Head of caudate nucleus (tissue), 42 donors: ENCODE measurements at regions not wholly inside any gene's neighbourhood (a gene's known extent, or its start where the extent isn't known, plus 50 kb on each side); places are given as distances from the start of the nearest gene placed in this dataset.
"Not testable (repeated sequence)": the region's sequence is repeated elsewhere in the genome, so short reads cannot be mapped to it uniquely, and the experiment has no call there.

Source experiments
- DNase-seq, 42 donors: peaks; one replicate each; pipeline versions ENCODE4 v3.0.0 to v3.0.0-alpha.2; 2020 to 2021; ENCODE audit warnings: mixed read lengths in 7 of 42
- intact Hi-C: fragments of 100-400 bp; cut with DNase I; formaldehyde crosslinking; loops from one replicate; pipeline ENCODE4 v1.15.0; 2022

DNA sequence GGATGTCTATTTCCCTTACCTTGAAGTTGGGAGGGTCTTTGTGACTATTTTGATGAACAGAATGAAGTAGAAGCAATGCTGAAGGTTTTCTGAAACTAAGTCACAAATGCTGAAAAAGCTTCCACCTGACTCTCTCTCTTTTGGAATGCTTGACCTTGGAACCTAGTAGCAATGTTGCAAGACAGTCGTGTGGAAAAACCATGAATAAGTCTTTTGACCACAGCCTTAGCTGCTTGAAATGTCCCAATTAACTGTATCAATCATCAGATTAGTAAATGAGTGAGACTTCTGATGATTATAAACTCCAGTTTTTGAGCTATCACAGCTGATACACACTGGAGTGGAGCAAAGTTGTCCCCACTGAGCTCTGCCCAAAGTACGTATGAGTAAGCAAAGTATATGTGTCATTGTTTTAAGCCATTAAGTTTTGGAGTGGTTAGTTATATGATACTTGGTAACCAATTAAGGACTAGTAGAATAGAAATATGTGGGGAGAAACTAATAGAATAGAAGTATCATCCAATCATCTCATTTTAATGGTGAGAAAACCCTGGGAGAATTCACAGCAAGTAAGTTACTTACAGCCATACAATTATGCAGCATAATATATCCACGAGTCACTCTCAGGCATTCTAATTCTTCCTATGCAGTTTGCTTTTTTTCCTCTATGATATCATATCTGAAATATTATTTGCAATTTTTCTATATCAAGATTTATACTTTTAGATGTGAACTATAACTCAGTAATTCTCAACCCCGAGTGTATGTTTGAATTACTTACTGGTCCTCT, 1010.6 kb downstream of the ROBO2 start:
- DNase-seq, result no peak
- intact Hi-C loops, result no loop called here

DNA sequence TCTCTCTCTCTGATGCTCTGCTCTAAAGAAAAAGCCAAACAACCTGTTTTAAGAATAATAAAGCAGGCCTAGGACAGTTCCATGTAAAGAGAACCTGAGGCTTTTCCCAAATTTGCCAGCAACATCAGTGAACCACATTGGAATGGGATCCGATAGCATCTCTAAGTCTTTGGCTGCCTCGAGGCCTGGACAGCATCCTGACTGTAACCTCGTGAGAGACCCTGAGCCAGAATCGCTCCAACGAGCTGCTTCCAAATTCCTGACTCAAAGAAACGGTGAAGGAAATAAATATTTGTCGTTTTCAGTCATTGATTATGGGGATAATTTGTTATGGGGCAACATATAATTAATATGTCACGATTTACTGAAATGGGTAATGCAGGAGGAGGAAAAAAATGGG, 1012.8 kb downstream of the ROBO2 start:
- no peak for DNase-seq
- intact Hi-C loops, result no loop called here

DNA sequence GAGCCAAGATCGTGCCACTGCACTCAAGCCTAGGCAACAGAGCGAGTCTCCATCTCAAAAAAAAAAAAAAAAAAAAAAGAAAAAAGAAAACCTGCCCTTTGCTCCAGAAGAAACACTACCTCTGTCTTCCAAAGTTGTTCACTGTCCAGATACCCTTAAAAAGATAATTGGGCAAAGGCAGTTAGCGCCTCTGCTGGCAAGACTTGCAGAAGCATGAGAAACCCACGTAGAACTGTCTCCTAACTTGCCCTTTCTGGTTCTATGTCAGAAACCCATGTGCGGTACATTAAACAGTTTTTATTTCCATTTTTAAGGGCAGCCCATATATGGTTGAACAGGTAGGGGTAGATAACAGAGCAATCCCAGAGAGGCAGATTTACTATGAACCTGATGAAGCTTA, 1026.4 kb downstream of the ROBO2 start:
- intact Hi-C loops, result no loop called here
- DNase-seq, result no peak

DNA sequence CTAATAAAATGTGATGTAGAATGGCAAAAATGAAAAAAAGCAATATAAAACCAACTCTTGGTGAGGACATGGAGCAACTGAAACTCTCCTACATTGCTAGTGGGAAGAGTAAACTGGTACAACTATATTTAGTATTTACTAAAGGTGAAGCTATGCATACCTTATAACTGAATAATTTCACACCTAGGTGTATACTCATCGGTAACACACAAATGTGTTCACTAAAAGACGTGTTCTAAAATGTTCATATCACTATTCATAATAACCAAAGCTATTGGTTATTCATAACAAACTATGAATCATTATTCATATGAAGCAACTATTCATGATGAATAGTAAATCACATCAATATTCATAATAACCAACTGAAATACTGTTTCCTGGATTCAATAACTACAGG, 1030.3 kb downstream of the ROBO2 start:
- intact Hi-C loops, result no loop called here
- no peak for DNase-seq

DNA sequence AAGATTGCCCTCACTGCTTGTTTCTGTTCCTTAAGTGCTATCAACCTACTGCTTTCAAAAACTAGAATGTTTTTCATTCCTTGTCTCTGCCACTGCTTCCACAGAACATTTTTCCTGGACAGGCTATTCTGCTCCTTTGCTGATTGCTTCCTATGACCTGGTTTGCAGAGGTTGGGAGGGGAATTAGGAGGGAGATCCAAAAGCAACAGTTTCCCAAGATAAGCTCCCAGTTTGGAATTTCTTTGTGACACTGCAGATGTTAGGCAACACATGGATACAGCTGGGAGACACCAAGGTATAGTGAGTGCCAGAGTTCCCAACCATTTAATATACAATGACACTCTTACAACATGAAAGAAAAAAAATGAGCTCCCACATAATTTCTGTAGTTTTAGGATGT, 1036.5 kb downstream of the ROBO2 start:
- intact Hi-C loops, result no loop called here
- no peak for DNase-seq

DNA sequence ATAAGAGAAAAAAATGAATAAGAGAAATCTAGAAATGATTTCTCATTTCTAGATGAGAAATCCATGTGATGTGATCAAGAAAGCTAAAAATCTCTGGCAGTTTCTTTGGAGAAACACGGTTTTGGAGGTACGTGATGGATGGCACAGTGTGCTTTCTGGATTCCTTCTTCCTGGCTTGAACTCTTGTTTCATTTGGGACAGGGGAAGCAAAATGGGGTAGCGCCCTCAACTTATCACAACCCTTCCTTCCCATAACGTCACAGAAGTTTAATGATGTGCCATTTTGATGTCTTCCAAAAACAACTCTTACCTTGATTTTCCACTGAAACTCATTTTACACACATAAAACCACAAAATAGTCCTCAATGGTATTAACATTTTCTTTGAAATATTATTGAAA, 1037.3 kb downstream of the ROBO2 start:
- DNase-seq, result no peak
- intact Hi-C loops, result no loop called here

DNA sequence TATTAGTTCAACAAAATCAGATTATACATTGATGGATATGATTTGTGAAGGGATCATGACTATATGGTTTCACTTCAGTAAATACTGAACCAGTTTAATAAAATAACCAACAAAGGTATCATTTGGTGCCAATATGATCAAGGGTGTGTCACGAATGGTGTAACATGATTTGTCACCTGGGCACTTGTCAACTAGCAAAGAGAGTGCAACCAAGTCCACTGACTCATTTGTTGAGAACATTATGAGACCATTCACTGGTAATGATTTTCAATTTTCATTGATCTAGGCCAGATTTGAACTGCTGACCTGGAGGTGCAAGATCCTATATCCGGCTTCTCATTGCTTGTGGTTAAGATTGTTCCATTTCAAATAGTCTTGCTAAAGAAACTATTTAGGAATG, 1037.9 kb downstream of the ROBO2 start:
- no peak for DNase-seq
- intact Hi-C loops, result no loop called here

DNA sequence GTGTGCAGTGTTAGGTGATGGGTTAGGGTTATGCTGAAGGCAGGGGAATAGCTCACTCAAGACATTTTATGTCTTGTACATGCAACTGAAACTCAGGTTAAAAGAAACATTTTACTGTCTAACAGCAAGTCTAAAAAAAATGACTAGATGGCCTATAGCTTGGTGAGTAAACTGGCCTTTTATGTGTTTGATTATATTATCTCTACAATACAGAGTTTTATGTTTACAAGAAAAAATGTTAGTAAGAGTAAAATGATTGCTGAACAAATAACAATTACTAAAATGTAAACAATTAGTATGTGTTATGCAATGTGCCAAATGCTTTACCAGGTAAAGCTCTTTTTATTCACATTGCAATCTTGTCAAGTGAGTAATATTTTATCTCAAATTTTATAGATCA, 1039.6 kb downstream of the ROBO2 start:
- DNase-seq, result no peak

DNA sequence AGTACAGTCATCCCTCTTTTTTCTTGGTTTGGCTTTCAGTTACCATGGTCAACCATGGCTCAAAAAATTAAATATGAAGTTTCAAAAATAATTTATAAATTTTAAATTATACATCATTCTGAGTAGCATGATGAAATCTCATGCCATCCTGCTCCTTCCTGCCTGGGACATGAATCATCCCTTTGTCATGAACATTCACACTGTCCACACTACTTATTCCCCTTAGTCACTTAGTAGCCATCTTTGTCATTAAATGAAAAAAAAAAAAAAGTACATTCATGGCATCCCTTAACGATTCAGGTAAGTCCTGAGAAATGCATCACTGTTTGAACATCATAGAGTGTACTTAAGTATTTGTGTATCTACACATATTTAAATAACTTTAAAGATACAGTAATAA, 1046.3 kb downstream of the ROBO2 start:
- intact Hi-C loops, result no loop called here
- DNase-seq, result no peak

More for the DNA sequence above, 1039.6 kb downstream of the ROBO2 start:
- intact Hi-C loops, result no loop called here

DNA sequence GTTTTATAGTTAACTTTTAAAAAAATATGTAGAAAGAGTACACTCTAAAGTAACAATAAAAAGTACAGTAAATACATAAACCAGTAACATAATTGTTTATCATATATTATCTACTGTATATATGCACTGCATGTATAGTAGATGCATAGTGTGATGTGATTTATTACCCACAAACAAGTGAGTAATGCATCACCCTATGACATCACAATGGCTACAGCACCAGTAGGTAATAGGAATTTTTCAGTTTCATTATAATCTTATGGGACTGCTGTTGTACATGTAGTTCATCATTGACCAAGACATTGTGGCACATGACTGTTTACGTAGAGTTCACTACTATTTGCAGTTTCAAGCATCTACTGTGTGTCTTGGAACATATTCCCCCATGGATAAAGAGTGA, 1047.2 kb downstream of the ROBO2 start:
- no peak for DNase-seq
- intact Hi-C loops, result no loop called here

DNA sequence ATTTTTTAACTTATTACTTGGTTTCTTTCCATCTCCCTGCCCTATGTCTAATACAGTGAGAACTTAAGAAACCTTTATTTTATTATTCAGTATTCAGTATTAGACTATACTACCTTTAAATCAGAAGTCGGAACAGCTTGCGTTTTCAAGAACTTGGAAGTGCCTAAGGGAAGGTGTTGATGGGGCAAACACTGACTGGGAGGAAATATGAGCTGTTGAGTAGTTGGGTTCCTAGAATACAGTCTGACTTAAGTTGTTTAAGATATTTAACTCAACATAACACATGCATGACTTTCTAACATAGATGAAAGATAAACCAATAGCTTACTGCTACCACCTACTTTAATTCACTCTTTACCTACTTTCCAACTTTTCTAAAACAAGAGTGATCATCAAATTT, 1048.1 kb downstream of the ROBO2 start:
- no peak for DNase-seq
- intact Hi-C loops, result no loop called here

DNA sequence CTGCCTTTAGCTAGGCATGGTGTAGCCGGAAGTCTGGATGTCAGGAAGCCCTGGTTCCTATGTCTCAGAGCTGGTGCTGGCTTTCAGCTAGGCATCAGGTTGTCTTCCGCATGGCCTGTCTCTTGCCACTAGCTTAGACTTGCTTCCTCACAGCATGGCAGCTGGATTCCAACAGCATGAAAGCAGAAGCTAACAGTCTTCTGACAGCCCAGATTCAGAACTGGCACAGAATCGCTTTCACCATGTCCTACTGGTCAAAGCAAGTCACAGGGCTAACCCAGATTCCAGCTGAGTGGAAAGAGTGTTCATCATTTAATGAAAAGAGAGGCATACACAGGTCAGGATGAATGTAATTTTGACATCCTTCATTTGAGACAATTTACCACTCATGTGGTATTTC, 1050.5 kb downstream of the ROBO2 start:
- no peak for DNase-seq
- intact Hi-C loops, result no loop called here

DNA sequence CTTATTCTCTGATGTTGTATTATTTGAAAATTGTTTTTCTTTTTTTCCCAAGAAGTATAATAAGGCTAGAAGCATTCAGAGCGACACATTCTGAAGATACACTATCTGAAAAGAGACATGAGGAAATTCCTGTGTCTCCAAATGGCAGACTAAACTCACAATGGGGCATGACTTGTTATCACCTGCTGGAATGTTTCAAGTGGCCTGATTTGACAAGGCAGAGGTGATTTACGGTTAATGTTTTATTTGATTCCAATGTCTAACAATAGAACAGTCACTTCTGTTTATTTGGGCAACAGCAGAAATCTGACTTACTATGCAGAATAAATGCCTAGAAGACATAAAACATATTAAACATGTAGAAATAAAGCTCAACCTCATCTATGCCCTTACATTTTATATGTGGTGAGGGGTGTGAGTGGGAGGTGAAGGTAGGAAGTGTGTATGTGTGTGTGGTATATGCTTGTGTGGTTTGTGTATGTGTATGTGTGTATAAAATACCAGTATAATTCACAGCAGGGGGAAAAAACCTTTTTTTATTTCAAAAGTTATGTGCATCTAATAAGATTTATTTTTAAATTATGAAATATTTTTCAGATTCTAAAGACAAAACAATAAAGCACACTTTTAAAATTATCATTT, 1051.7 kb downstream of the ROBO2 start:
- intact Hi-C loops, result no loop called here
- no peak for DNase-seq

DNA sequence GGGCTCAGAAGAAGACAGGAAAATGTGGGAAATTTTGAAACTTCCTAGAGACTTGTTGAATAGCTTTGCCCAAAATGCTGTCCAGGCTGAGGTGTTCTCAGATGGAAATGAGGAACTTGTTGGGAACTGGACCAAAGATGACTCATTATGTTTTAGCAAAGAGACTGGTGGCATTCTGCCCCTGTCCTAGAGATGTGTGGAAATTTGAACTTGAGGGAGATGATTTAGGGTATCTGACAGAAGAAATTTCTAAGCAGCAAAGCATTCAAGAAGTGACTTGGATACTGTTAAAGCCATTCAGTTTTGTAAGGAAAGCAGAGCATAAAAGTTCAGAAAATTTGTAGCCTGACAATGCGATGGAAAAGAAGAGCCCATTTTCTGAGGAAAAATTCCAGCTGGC, 1052.7 kb downstream of the ROBO2 start:
- intact Hi-C loops, result not testable (repeated sequence)

DNA sequence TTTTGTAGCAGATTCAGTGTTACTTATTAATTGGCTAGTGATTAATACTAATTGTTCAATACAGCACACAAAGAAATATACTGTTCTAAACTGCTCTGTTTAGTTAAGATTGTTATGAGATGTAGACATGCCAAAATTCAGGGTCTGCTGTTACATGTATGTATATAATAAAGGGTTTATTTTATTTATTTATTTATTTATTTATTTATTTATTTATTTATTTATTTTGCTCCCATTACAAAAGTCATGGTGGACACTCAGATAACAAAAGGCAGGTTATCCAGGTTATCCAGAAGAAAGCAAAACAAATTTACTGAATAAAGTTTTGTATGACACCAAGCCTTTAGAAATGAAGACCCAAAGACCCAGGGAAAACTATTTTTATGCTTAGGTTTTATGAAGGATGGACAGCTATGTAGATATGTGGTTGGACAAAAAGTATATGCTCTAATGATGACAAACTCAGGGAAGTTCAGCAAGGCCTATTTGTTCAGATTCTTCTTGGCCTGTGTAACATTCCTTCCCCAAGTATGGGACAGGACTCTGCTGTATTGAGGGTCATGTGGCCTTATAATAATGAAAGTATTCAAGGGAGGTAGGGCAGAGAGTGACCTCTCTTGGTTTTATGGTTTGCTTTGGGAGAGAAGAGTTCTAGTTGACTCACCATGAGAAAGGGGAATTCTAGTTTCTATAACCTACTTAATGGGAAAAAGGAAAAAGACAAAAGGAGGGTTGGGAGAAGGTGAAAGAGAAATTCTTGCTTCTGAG, 1056.8 kb downstream of the ROBO2 start:
- no peak for DNase-seq
- intact Hi-C loops, result no loop called here

More for the DNA sequence above, 1052.7 kb downstream of the ROBO2 start:
- not testable (repeated sequence) for DNase-seq

DNA sequence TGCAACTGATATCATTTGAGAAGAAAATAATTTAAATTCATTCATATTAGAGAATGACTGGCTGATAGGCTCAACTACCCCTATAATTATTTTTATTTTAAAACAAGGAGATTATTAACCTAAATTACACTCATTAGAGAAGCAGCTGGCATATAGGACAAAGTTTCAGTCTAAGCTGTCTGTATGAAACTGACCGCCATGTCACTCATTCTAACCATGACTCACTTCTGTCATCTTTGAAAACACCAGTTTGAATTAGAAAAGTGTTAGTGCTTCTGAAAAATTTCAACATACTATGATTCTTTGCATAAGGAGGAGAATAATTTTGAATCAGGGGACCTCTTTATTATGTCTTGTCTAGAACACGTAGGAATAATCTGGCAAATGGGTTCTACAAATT, 1058.5 kb downstream of the ROBO2 start:
- DNase-seq, result no peak
- intact Hi-C loops, result no loop called here

DNA sequence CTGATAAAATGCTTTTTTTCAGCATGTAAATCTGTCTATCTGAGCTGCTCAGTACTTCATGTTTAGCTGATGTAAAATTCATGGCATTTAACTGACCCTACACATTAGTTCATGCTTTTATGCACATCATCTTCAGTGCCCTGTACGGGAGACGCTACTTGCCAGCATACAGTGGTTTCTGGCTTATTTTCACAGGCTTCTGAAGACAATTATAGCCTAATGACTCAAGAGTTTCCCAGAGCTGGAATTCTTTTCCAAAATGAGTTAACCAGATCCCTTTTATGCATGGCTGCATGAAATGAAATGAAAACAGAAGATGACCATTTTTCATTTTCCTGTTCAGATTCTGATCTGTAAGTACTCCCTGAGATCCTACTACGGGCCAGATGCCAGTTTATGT, 1061.5 kb downstream of the ROBO2 start:
- intact Hi-C loops, result no loop called here
- DNase-seq, result no peak

DNA sequence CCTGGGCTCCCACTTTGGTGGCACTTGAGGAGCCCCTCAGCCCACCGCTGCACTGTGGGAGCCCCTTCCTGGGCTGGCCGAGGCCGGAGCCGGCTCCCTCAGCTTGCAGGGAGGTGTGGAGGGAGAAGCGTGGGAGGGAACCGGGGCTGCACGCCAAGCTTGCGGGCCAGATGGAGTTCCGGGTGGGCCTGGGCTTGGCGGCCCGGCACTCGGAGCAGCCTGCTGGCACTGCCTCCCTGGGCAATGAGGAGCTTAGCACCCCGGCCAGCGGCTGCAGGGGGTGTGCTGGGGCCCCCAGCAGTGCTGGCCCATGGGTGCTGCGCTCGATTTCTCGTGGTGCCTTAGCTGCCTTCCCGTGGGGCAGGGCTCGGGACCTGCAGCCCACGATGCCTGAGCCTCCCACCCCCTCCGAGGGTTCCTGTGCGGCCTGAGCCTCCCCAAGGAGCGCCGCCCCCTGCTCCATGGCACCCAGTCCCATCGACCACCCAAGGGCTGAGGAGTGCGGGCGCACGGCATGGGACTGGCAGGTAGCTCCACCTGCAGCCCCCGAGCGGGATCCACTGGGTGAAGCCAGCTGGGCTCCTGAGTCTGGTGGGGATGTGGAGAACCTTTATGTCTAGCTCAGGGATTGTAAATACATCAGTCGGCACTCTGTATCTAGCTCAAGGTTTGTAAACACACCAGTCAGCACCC, 1068.5 kb downstream of the ROBO2 start:
- intact Hi-C loops, DNase-seq: not testable (repeated sequence)

DNA sequence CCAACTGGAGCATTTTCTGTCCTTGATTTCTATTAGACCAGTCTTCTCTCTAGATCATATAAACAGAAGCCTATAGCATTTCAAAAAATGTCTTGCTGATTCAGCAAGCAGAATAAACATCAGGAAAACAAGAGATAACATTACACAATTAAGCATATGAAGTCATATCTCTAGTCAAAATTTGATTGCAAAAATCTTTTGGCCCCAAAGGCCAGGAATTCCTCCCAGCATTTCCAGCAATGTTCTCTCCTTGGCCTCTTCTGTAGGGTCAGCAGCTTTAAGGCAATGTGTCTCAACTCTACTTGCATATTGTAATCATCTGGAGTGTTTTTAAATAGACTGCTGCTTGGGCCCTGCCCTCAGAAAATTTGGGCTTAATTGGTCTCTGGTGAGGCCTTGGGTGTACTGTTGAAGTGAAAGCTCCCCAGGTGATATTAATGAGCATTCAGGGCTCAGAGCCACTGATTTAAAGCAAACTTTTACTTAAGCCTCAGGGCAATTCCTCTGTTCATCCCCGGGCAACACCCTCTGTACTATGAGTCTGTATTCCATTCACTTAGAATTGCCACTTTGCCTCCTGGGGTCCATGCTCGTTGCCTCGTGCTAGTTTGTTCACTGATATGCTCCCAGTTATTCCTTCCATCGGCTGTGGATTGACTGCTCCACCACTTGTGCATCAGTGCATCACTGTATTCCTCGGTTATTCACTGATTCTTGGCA, 1072.6 kb downstream of the ROBO2 start:
- intact Hi-C loops, result no loop called here

More for the DNA sequence above, 1072.6 kb downstream of the ROBO2 start:
- no peak for DNase-seq
